Uterus (tissue), 3 donors: ENCODE measurements at regions not wholly inside any gene's neighbourhood (a gene's known extent, or its start where the extent isn't known, plus 50 kb on each side); places are given as distances from the start of the nearest gene placed in this dataset.

Experiments
- DNase-seq, 2 donors: peaks; one replicate each; pipeline ENCODE4 v3.0.0-alpha.2; 2019 to 2020
- H3K27ac ChIP-seq, 2 donors: fragments of 200-600 bp; sonication (generic); 1 replicate in 1 of 2; 2 replicates in 1 of 2; pipeline ENCODE4 v1.5.1; 2016 to 2018
- H3K27me3 ChIP-seq, 2 donors: fragments of 200-600 bp; sonication (generic); one replicate each; pipeline ENCODE4 v1.5.1; 2018 to 2019; ENCODE audit warnings: control low read depth in 1 of 2
- H3K36me3 ChIP-seq, 2 donors: fragments of 200-600 bp; sonication (generic); one replicate each; pipeline ENCODE4 v1.5.1; 2019; ENCODE audit warnings: control low read depth in 1 of 2
- H3K4me1 ChIP-seq, 2 donors: fragments of 200-600 bp; sonication (generic); one replicate each; pipeline ENCODE4 v1.5.1; 2018 to 2019; ENCODE audit warnings: control low read depth in 1 of 2
- H3K4me3 ChIP-seq, 2 donors: fragments of 200-600 bp; sonication (generic); 1 replicate in 1 of 2; 2 replicates in 1 of 2; pipeline ENCODE4 v1.5.1; 2018 to 2019; ENCODE audit warnings: mild to moderate bottlenecking in 1 of 2
- H3K9me3 ChIP-seq, 2 donors: fragments of 200-600 bp; sonication (generic); one replicate each; pipeline ENCODE4 v1.5.1; 2019; ENCODE audit warnings: control low read depth in 1 of 2
- CTCF ChIP-seq, 4 experiments: fragments of 200-600 bp in 2 of 4; fragments of 450-650 bp in 2 of 4; sonication (generic) in 2 of 4; IDR thresholded peaks; one replicate each; pipeline ENCODE4 v1.5.1; 2016 to 2019; ENCODE audit warnings: antibody characterized with exemption in 4 of 4, mild to moderate bottlenecking in 2 of 4, moderate library complexity in 1 of 4
- POLR2A ChIP-seq, 2 donors: fragments of 450-650 bp; IDR thresholded peaks; one replicate each; pipeline ENCODE4 v1.6.1; 2016; ENCODE audit warnings: antibody characterized with exemption in 2 of 2, mild to moderate bottlenecking in 1 of 2, moderate library complexity in 1 of 2
- intact Hi-C: fragments of 100-400 bp; cut with DNase I; formaldehyde crosslinking; loops from one replicate; pipeline ENCODE4 v1.15.1; 2023; ENCODE audit warnings: low total_unique reads
- donor health status: DM: yes; HTN: yes; CAD: no.

- Histone ChIP-seq H3K36me3 (no peaks in the 10 kb centered on the region), H3K27ac (no peak overlapping the region), H3K27me3 (no peaks in the 10 kb centered on the region), H3K4me1 (no peaks in the 10 kb centered on the region), H3K4me3 (no peak overlapping the region), H3K9me3 (no peaks in the 10 kb centered on the region)
- no peak for DNase-seq
- no peak for TF ChIP-seq CTCF (IDR thresholded peaks at IDR 0.05)
- TF ChIP-seq POLR2A (IDR thresholded peaks at IDR 0.05) = no peak
- intact Hi-C loops = no loop called here
Measured at GRCh38 chr4:184558996-184559395, 84.6 kb upstream of the IRF2 start.

- no peaks in the 10 kb centered on the region for H3K36me3 ChIP-seq
- DNase-seq = no peak
- H3K4me3 ChIP-seq = no peak overlapping the region
- intact Hi-C loops = no loop called here
- TF ChIP-seq CTCF (IDR thresholded peaks at IDR 0.05) = no peak
- no peak for TF ChIP-seq POLR2A (IDR thresholded peaks at IDR 0.05)
- no peaks in the 10 kb centered on the region for H3K9me3 ChIP-seq
- no peaks in the 10 kb centered on the region for H3K27me3 ChIP-seq
- no peaks in the 10 kb centered on the region for H3K4me1 ChIP-seq
- H3K27ac ChIP-seq = no peak overlapping the region
Measured at GRCh38 chr4:184553891-184554290, 79.5 kb upstream of the IRF2 start.

- no peak overlapping the region for H3K27ac ChIP-seq
- DNase-seq = no peak
Measured at GRCh38 chr4:184550476-184550875, 76.1 kb upstream of the IRF2 start.

GRCh38 chr4:184548648-184549341, 74.4 kb upstream of the IRF2 start:
- DNase-seq = no peak
- no peaks in the 10 kb centered on the region for H3K36me3 ChIP-seq
- H3K27ac ChIP-seq = no peak overlapping the region
- no peaks in the 10 kb centered on the region for H3K4me1 ChIP-seq
- no peaks in the 10 kb centered on the region for H3K27me3 ChIP-seq
- no peak overlapping the region for H3K4me3 ChIP-seq
- intact Hi-C loops = no loop called here
- no peaks in the 10 kb centered on the region for H3K9me3 ChIP-seq
- TF ChIP-seq CTCF (IDR thresholded peaks at IDR 0.05) (no peak), POLR2A (IDR thresholded peaks at IDR 0.05) (no peak)

More at GRCh38 chr4:184550476-184550875, 76.1 kb upstream of the IRF2 start:
- TF ChIP-seq POLR2A (IDR thresholded peaks at IDR 0.05) = no peak
- no peak for TF ChIP-seq CTCF (IDR thresholded peaks at IDR 0.05)
- intact Hi-C loops = no loop called here
- Histone ChIP-seq H3K27me3 (no peaks in the 10 kb centered on the region), H3K4me1 (no peaks in the 10 kb centered on the region), H3K36me3 (no peaks in the 10 kb centered on the region), H3K9me3 (no peaks in the 10 kb centered on the region), H3K4me3 (no peak overlapping the region)

- no peaks in the 10 kb centered on the region for H3K27me3 ChIP-seq
- no peak for DNase-seq
- TF ChIP-seq POLR2A (IDR thresholded peaks at IDR 0.05) (no peak), CTCF (IDR thresholded peaks at IDR 0.05) (no peak)
- H3K36me3 ChIP-seq = no peaks in the 10 kb centered on the region
- H3K9me3 ChIP-seq = no peaks in the 10 kb centered on the region
- H3K27ac ChIP-seq = no peak overlapping the region
- H3K4me1 ChIP-seq = no peaks in the 10 kb centered on the region
- intact Hi-C loops = no loop called here
- H3K4me3 ChIP-seq = no peak overlapping the region
Measured at GRCh38 chr4:184548316-184548647, 73.9 kb upstream of the IRF2 start.
